IMR-90 (cell line): ENCODE measurements at regions not wholly inside any gene's neighbourhood (a gene's known extent, or its start where the extent isn't known, plus 50 kb on each side); places are given as distances from the start of the nearest gene placed in this dataset.

Source experiments
- ATAC-seq: fragments of 200-7000 bp; cut with Tn5 transposase; 2 replicates; pipeline ENCODE4 v1.9.1; 2020; ENCODE audit warnings: low read depth, mild to moderate bottlenecking, moderate library complexity
- BruUV-seq: library from RNA; stranded (reverse); fragments of 400-500 nt; replicated peaks from 2 replicates; lab custom pipeline; 2021; lab: Mats Ljungman, UMichigan
- CTCF ChIA-PET: fragments of 300-600 bp; formaldehyde crosslinking; extraction: SDS; loops from one replicate; lab custom pipeline; 2021; ENCODE audit warnings: antibody characterized with exemption; lab: Yijun Ruan, JAX
- POLR2A ChIA-PET: fragments of 300-600 bp; sonication (Branson Sonifier 250); formaldehyde crosslinking; loops from one replicate; lab custom pipeline; 2022; ENCODE audit warnings: antibody characterized with exemption; ENCODE audit not compliant: unreplicated experiment; lab: Charles Lee
- DNase-seq: peaks from one replicate; pipeline ENCODE4 v3.0.0; 2013
- H2AFZ ChIP-seq: replicated peaks from 2 replicates; pipeline ENCODE3; 2013; ENCODE audit warnings: low read length, mild to moderate bottlenecking; ENCODE audit not compliant: poor library complexity
- H2AK5ac ChIP-seq: 2 replicates; pipeline ENCODE4 v1.6.1; 2013; ENCODE audit warnings: low read depth, low read length, inconsistent platforms
- H2AK9ac ChIP-seq: replicated peaks from 2 replicates; pipeline ENCODE3; 2013; ENCODE audit warnings: mild to moderate bottlenecking, low read depth, low read length, moderate library complexity; ENCODE audit not compliant: poor library complexity
- H2BK120ac ChIP-seq: 2 replicates; pipeline ENCODE4 v1.6.1; 2013; ENCODE audit warnings: low read depth, low read length, inconsistent platforms
- H2BK15ac ChIP-seq: 3 replicates; pipeline ENCODE4 v1.6.1; 2013; ENCODE audit warnings: low read depth, low read length, inconsistent platforms
- H2BK20ac ChIP-seq: 2 replicates; pipeline ENCODE4 v1.6.1; 2013; ENCODE audit warnings: low read depth, mild to moderate bottlenecking, inconsistent platforms, low read length, moderate library complexity
- H2BK5ac ChIP-seq: 2 replicates; pipeline ENCODE4 v1.6.1; 2013; ENCODE audit warnings: mild to moderate bottlenecking, low read depth, low read length, inconsistent platforms; ENCODE audit not compliant: poor library complexity, severe bottlenecking
- H3K14ac ChIP-seq: replicated peaks from 2 replicates; pipeline ENCODE4 v1.6.1; 2013; ENCODE audit warnings: low read depth, low read length, inconsistent platforms
- H3K18ac ChIP-seq: 2 replicates; pipeline ENCODE4 v1.6.1; 2013; ENCODE audit warnings: low read depth, low read length, control low read depth
- H3K23ac ChIP-seq: 2 replicates; pipeline ENCODE4 v1.6.1; 2013; ENCODE audit warnings: low read depth, low read length, inconsistent platforms
- H3K27ac ChIP-seq: 2 replicates; pipeline ENCODE4 v1.5.1; 2013; ENCODE audit warnings: mild to moderate bottlenecking, control low read depth, low read length; ENCODE audit not compliant: insufficient read depth
- H3K27me3 ChIP-seq: 2 replicates; pipeline ENCODE4 v1.6.1; 2013; ENCODE audit warnings: low read length; ENCODE audit not compliant: control insufficient read depth, insufficient read depth
- H3K36me3 ChIP-seq: 2 replicates; pipeline ENCODE4 v1.6.1; 2013; ENCODE audit warnings: low read length, mixed read lengths; ENCODE audit not compliant: control insufficient read depth, insufficient read depth
- H3K4ac ChIP-seq: 2 replicates; pipeline ENCODE4 v1.6.1; 2013; ENCODE audit warnings: low read depth, low read length, inconsistent platforms
- H3K4me1 ChIP-seq: 2 replicates; pipeline ENCODE4 v1.6.1; 2013; ENCODE audit warnings: low read length, mixed read lengths; ENCODE audit not compliant: control insufficient read depth, insufficient read depth
- H3K4me2 ChIP-seq: 2 replicates; pipeline ENCODE4 v1.6.1; 2013; ENCODE audit warnings: low read depth, mild to moderate bottlenecking, control low read depth, low read length, moderate library complexity
- H3K4me3 ChIP-seq: 2 replicates; pipeline ENCODE4 v1.5.1; 2013; ENCODE audit warnings: low read depth, mild to moderate bottlenecking, control low read depth, low read length, moderate library complexity; ENCODE audit not compliant: insufficient read depth
- H3K56ac ChIP-seq: 2 replicates; pipeline ENCODE4 v1.6.1; 2013; ENCODE audit warnings: low read length, inconsistent platforms; ENCODE audit not compliant: insufficient read depth; ENCODE audit errors: extremely low read depth
- H3K79me1 ChIP-seq, 2 experiments: 2 replicates each; pipeline ENCODE4 v1.6.1; 2013; ENCODE audit warnings: low read length in 2 of 2, inconsistent platforms in 1 of 2, low read depth in 1 of 2
- H3K9ac ChIP-seq: 2 replicates; pipeline ENCODE4 v1.6.1; 2013; ENCODE audit warnings: low read depth, low read length, control low read depth
- H3K9me1 ChIP-seq: 2 replicates; pipeline ENCODE4 v1.6.1; 2013; ENCODE audit warnings: low read length, inconsistent platforms; ENCODE audit not compliant: insufficient read depth
- H3K9me3 ChIP-seq: 2 replicates; pipeline ENCODE4 v1.6.1; 2013; ENCODE audit warnings: low read length; ENCODE audit not compliant: control insufficient read depth, insufficient read depth
- H4K20me1 ChIP-seq: 2 replicates; pipeline ENCODE4 v1.6.1; 2013; ENCODE audit warnings: low read length, inconsistent platforms; ENCODE audit not compliant: insufficient read depth
- H4K5ac ChIP-seq: 2 replicates; pipeline ENCODE4 v1.6.1; 2013; ENCODE audit warnings: mild to moderate bottlenecking, low read depth, low read length, control low read depth
- H4K8ac ChIP-seq, 2 experiments: 2 replicates each; pipeline ENCODE4 v1.6.1; 2013; ENCODE audit warnings: low read depth in 2 of 2, low read length in 2 of 2, control low read depth in 1 of 2, inconsistent platforms in 1 of 2
- H4K91ac ChIP-seq: 2 replicates; pipeline ENCODE4 v1.6.1; 2013; ENCODE audit warnings: low read depth, low read length, inconsistent platforms; ENCODE audit not compliant: insufficient read depth
- CEBPB ChIP-seq: IDR thresholded peaks from 2 replicates; pipeline ENCODE4 v1.6.1; 2012; ENCODE audit warnings: low read depth, low read length, improper control_type of control experiment
- CHD1 ChIP-seq: IDR thresholded peaks from 2 replicates; pipeline ENCODE4 v1.6.1; 2012; ENCODE audit warnings: low read depth, low read length, improper control_type of control experiment
- FOS ChIP-seq: fragments of 150-350 bp; IDR thresholded peaks from 2 replicates; pipeline ENCODE4 v1.6.1; 2016; ENCODE audit warnings: low read depth, low read length
- MAZ ChIP-seq: IDR thresholded peaks from 2 replicates; pipeline ENCODE4 v1.6.1; 2012; ENCODE audit warnings: low read depth, mild to moderate bottlenecking, low read length, improper control_type of control experiment, moderate library complexity, borderline replicate concordance
- MXI1 ChIP-seq: IDR thresholded peaks from 2 replicates; pipeline ENCODE4 v1.6.1; 2012; ENCODE audit warnings: low read depth, mild to moderate bottlenecking, low read length, moderate library complexity, borderline replicate concordance
- NFE2L2 ChIP-seq: fragments of 150-350 bp; IDR thresholded peaks from 2 replicates; pipeline ENCODE4 v1.6.1; 2016; ENCODE audit warnings: low read depth, mild to moderate bottlenecking, low read length
- RCOR1 ChIP-seq: IDR thresholded peaks from 2 replicates; pipeline ENCODE4 v1.6.1; 2012; ENCODE audit warnings: mild to moderate bottlenecking, low read length, improper control_type of control experiment; ENCODE audit not compliant: insufficient replicate concordance
- SMC3 ChIP-seq: fragments of 150-350 bp; IDR thresholded peaks from 2 replicates; pipeline ENCODE4 v1.6.1; 2016; ENCODE audit warnings: low read depth, mild to moderate bottlenecking, antibody characterized with exemption, low read length, moderate library complexity
- WGBS, 2 experiments: methylation state at CpG; one replicate each; pipeline versions ENCODE4 v1.1.5 to v1.1.7; 2013; ENCODE audit warnings: missing lambda C conversion rate in 2 of 2; ENCODE audit not compliant: insufficient read length in 1 of 2; ENCODE audit errors: extremely low coverage in 2 of 2; 5-methylcytosine and 5-hydroxymethylcytosine counted together
- dilution Hi-C: fragments of 300-500 bp; cut with HindIII; formaldehyde crosslinking; loops from one replicate; pipeline ENCODE4 v1.14.3; 2018; ENCODE audit warnings: low sequenced_read_pairs; ENCODE audit not compliant: unreplicated experiment
- in situ Hi-C: fragments of 300-500 bp; cut with MboI; formaldehyde crosslinking; loops from 3 replicates; pipeline ENCODE4 v1.14.3; 2019; ENCODE audit warnings: low sequenced_read_pairs, inconsistent platforms, mixed read lengths
- intact Hi-C: fragments of 100-400 bp; cut with micrococcal nuclease; formaldehyde crosslinking; loops from 2 replicates; pipeline ENCODE4 v1.10.0; 2022
- TF ChIP-seq, protein P1 (sequence below): fragments of 150-350 bp; IDR thresholded peaks from 2 replicates; pipeline ENCODE4 v1.6.1; 2016; ENCODE audit warnings: low read depth, mild to moderate bottlenecking, low read length, moderate library complexity, borderline replicate concordance

DNA sequence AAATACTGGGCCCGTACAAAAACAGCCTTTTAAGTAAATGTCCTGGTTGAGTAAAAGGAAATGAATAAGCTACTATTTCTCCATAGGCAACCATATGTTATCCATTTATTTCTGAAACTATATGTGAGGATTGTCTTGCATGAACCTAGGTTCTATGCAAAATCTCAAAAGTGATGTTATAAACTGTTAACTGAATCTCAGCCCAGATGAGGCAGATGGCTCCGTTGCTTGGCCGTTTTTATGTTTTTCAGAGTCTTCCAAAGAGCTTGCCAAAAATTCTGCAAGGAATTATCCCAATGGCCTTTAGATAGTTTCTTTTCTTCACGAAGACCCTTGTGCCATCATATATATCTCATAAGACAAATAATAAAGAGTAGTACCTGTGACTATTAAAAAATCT is 1669.5 kb upstream of the DDX18 start:
- ATAC-seq, result no peak
- no peaks in the 10 kb centered on the region; the same call in 1 of the 2 replicates for H3K9me3 ChIP-seq
- H2AFZ ChIP-seq, result no peak overlapping the region
- no peak overlapping the region for H2AK9ac ChIP-seq
- H3K79me1 ChIP-seq, result no peaks in the 10 kb centered on the region
- H4K5ac ChIP-seq, result no peak overlapping the region
- H2BK20ac ChIP-seq, result no peak overlapping the region
- no peak overlapping the region for H3K18ac ChIP-seq
- ChIA-PET CTCF (no interaction called here), POLR2A (no interaction called here)
- no peak for DNase-seq
- no peaks in the 10 kb centered on the region for H4K20me1 ChIP-seq
- no peak overlapping the region for H3K4me2 ChIP-seq
- dilution Hi-C loops (no loop called here), intact Hi-C loops (no loop called here), in situ Hi-C loops (no loop called here)
- no peaks in the 10 kb centered on the region for H3K4me1 ChIP-seq
- no CpG with 5 or more reads among the region's 4 CpGs for WGBS, 2 experiments
- H3K4me3 ChIP-seq, result no peak overlapping the region
- no peaks in the 10 kb centered on the region for H3K9me1 ChIP-seq
- H2BK5ac ChIP-seq, result no peak overlapping the region
- no peaks in the 10 kb centered on the region for H3K27me3 ChIP-seq
- H3K14ac ChIP-seq, result no peak overlapping the region
- no peak overlapping the region for H2BK15ac ChIP-seq
- no peak overlapping the region for H2AK5ac ChIP-seq
- H2BK120ac ChIP-seq, result no peak overlapping the region
- H4K91ac ChIP-seq, result no peak overlapping the region
- H3K23ac ChIP-seq, result no peak overlapping the region
- H3K9ac ChIP-seq, result no peak overlapping the region
- no peak overlapping the region for H4K8ac ChIP-seq
- H3K56ac ChIP-seq, result no peak overlapping the region
- no peak overlapping the region for H3K4ac ChIP-seq
- BruUV-seq, result no TSS peak
- no peaks in the 10 kb centered on the region for H3K36me3 ChIP-seq
- no peak overlapping the region for H3K27ac ChIP-seq
- no peak for TF ChIP-seq CHD1
- no peak for TF ChIP-seq NFE2L2
- no peak for TF ChIP-seq MAZ
- TF ChIP-seq, protein P1, sequence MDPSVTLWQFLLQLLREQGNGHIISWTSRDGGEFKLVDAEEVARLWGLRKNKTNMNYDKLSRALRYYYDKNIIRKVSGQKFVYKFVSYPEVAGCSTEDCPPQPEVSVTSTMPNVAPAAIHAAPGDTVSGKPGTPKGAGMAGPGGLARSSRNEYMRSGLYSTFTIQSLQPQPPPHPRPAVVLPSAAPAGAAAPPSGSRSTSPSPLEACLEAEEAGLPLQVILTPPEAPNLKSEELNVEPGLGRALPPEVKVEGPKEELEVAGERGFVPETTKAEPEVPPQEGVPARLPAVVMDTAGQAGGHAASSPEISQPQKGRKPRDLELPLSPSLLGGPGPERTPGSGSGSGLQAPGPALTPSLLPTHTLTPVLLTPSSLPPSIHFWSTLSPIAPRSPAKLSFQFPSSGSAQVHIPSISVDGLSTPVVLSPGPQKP, result no peak
- TF ChIP-seq RCOR1, result no peak
- TF ChIP-seq MXI1, result no peak
- TF ChIP-seq FOS, result no peak
- TF ChIP-seq SMC3, result no peak
- no peak for TF ChIP-seq CEBPB
